Urothelium cell line (cell line): ENCODE measurements at regions not wholly inside any gene's neighbourhood (a gene's known extent, or its start where the extent isn't known, plus 50 kb on each side); places are given as distances from the start of the nearest gene placed in this dataset.
A peak's percentile ranks its signal among the peaks of the same experiment; 100 is the strongest.

Experiments used
- DNase-seq: peaks from one replicate; pipeline ENCODE4 v3.0.0; 2011; ENCODE audit warnings: low spot score, mixed read lengths
- FAIRE-seq: peaks from 2 replicates; lab custom pipeline; 2011; peaks lifted over from hg19 to GRCh38; lab: Jason Lieb, UNC

GRCh38 chr12:45102818-45103217 is 51.9 kb upstream of the DBX2 start:
- FAIRE-seq: no peak
- no peak for DNase-seq

GRCh38 chr12:45105996-45106395 is 55.1 kb upstream of the DBX2 start:
- no peak for FAIRE-seq

GRCh38 chr12:45112306-45112705 is 61.4 kb upstream of the DBX2 start:
- FAIRE-seq (no peak), DNase-seq (no peak)

More at GRCh38 chr12:45105996-45106395, 55.1 kb upstream of the DBX2 start:
- DNase-seq: no peak

- peak; percentile 4 for DNase-seq
Observed at GRCh38 chr12:45121224-45121623, 70.3 kb upstream of the DBX2 start.

GRCh38 chr12:45122768-45123380 is 72.0 kb upstream of the DBX2 start:
- peak; percentile 25 for DNase-seq
- FAIRE-seq: no peak

More at GRCh38 chr12:45121224-45121623, 70.3 kb upstream of the DBX2 start:
- no peak for FAIRE-seq

- FAIRE-seq: no peak
Observed at GRCh38 chr12:45124485-45125155, 73.7 kb upstream of the DBX2 start.

GRCh38 chr12:45125997-45126396 is 75.1 kb upstream of the DBX2 start:
- DNase-seq (no peak), FAIRE-seq (no peak)

More at GRCh38 chr12:45124485-45125155, 73.7 kb upstream of the DBX2 start:
- no peak for DNase-seq

GRCh38 chr12:45128637-45129036 is 77.7 kb upstream of the DBX2 start:
- no peak for DNase-seq
- FAIRE-seq: no peak

GRCh38 chr12:45130881-45131281 is 80.0 kb upstream of the DBX2 start:
- FAIRE-seq (no peak), DNase-seq (peak; percentile 64)

- peak; percentile 5 for DNase-seq
- no peak for FAIRE-seq
Observed at GRCh38 chr12:45131506-45131905, 80.6 kb upstream of the DBX2 start.

GRCh38 chr12:45138609-45139008 is 77.3 kb upstream of the ANO6 start:
- FAIRE-seq (no peak), DNase-seq (no peak)

GRCh38 chr12:45148006-45148405 is 67.9 kb upstream of the ANO6 start:
- no peak for FAIRE-seq
- no peak for DNase-seq

GRCh38 chr12:45148619-45149018 is 67.3 kb upstream of the ANO6 start:
- no peak for DNase-seq
- no peak for FAIRE-seq

GRCh38 chr12:45165284-45165683 is 50.6 kb upstream of the ANO6 start:
- FAIRE-seq (no peak), DNase-seq (no peak)

- FAIRE-seq: no peak
- no peak for DNase-seq
Observed at GRCh38 chr12:45166056-45166455, 49.8 kb upstream of the ANO6 start.
